ENCODE measurements at regions not wholly inside any gene's neighbourhood (a gene's known extent, or its start where the extent isn't known, plus 50 kb on each side); places are given as distances from the start of the nearest gene placed in this dataset.
"Not testable (repeated sequence)": the region's sequence is repeated elsewhere in the genome, so short reads cannot be mapped to it uniquely, and the experiment has no call there.

GRCh38 chr7:142563470-142563869 is 185.8 kb upstream of the PRSS1 start:
- H3K36me3 ChIP-seq = no peaks in the 10 kb centered on the region
- H3K27me3 ChIP-seq (replicated peaks) = no peaks in the 10 kb centered on the region
- H3K4me3 ChIP-seq = no peak overlapping the region
- H3K4me1 ChIP-seq (replicated peaks) = peaks cover 34% of the 10 kb centered on the region
- no peak for DNase-seq (ENCODE audit: low read depth in 1 of 2, low spot score in 2 of 2)
- no peaks in the 10 kb centered on the region for H3K9me3 ChIP-seq (replicated peaks)
- no peak overlapping the region for H3K27ac ChIP-seq

GRCh38 chr7:142562688-142563087 is 186.6 kb upstream of the PRSS1 start:
- H3K9me3 ChIP-seq (replicated peaks) = 0 out of 2 replicates have a peak, but pooled peaks cover 3% of the 10 kb centered on the region
- H3K36me3 ChIP-seq = no peaks in the 10 kb centered on the region
- H3K4me3 ChIP-seq = no peak overlapping the region
- no peaks in the 10 kb centered on the region for H3K27me3 ChIP-seq (replicated peaks)
- no peak for DNase-seq (ENCODE audit: low read depth in 1 of 2, low spot score in 2 of 2)
- H3K27ac ChIP-seq = no peak overlapping the region
- peaks cover 32% of the 10 kb centered on the region for H3K4me1 ChIP-seq (replicated peaks)

GRCh38 chr7:142561396-142561795 is 187.9 kb upstream of the PRSS1 start:
- H3K9me3 ChIP-seq (replicated peaks); H3K36me3 ChIP-seq; DNase-seq (ENCODE audit: low read depth in 1 of 2, low spot score in 2 of 2); H3K27me3 ChIP-seq (replicated peaks); H3K27ac ChIP-seq; H3K4me3 ChIP-seq: not testable (repeated sequence)
- H3K4me1 ChIP-seq (replicated peaks) = peaks cover 42% of the 10 kb centered on the region

GRCh38 chr7:142560770-142561169 is 188.5 kb upstream of the PRSS1 start:
- not testable (repeated sequence) for H3K27me3 ChIP-seq (replicated peaks); DNase-seq (ENCODE audit: low read depth in 1 of 2, low spot score in 2 of 2); H3K36me3 ChIP-seq; H3K4me3 ChIP-seq; H3K27ac ChIP-seq; H3K9me3 ChIP-seq (replicated peaks)
- peaks cover 48% of the 10 kb centered on the region for H3K4me1 ChIP-seq (replicated peaks)

GRCh38 chr7:142560166-142560565 is 189.1 kb upstream of the PRSS1 start:
- no peak overlapping the region for H3K27ac ChIP-seq
- H3K36me3 ChIP-seq = no peaks in the 10 kb centered on the region
- H3K4me3 ChIP-seq = no peak overlapping the region
- no peaks in the 10 kb centered on the region for H3K27me3 ChIP-seq (replicated peaks)
- 0 out of 2 replicates have a peak, but pooled peaks cover 3% of the 10 kb centered on the region for H3K9me3 ChIP-seq (replicated peaks)
- H3K4me1 ChIP-seq (replicated peaks) = peaks cover 54% of the 10 kb centered on the region
- no peak for DNase-seq (ENCODE audit: low read depth in 1 of 2, low spot score in 2 of 2)

GRCh38 chr7:142557971-142558582 is 191.2 kb upstream of the PRSS1 start:
- H3K27ac ChIP-seq = peak overlapping the region; percentile 64
- 0 out of 2 replicates have a peak, but pooled peaks cover 3% of the 10 kb centered on the region for H3K9me3 ChIP-seq (replicated peaks)
- H3K4me1 ChIP-seq (replicated peaks) = peaks cover 63% of the 10 kb centered on the region
- no peaks in the 10 kb centered on the region for H3K27me3 ChIP-seq (replicated peaks)
- no peaks in the 10 kb centered on the region for H3K36me3 ChIP-seq
- DNase-seq (ENCODE audit: low read depth in 1 of 2, low spot score in 2 of 2) = no peak
- H3K4me3 ChIP-seq = no peak overlapping the region

- DNase-seq (ENCODE audit: low read depth in 1 of 2, low spot score in 2 of 2) = peak; percentile 79 to 93
- H3K4me1 ChIP-seq (replicated peaks) = peaks cover 57% of the 10 kb centered on the region
- H3K9me3 ChIP-seq (replicated peaks) = 0 out of 2 replicates have a peak, but pooled peaks cover 3% of the 10 kb centered on the region
- H3K4me3 ChIP-seq = no peak overlapping the region
- H3K36me3 ChIP-seq = no peaks in the 10 kb centered on the region
- H3K27ac ChIP-seq = peak overlapping the region; percentile 64
- no peaks in the 10 kb centered on the region for H3K27me3 ChIP-seq (replicated peaks)
These were observed 192.5 kb upstream of the PRSS1 start for GRCh38 chr7:142556740-142557139.

- H3K4me1 ChIP-seq (replicated peaks) = peaks cover 53% of the 10 kb centered on the region
- no peaks in the 10 kb centered on the region for H3K36me3 ChIP-seq
- 0 out of 2 replicates have a peak, but pooled peaks cover 3% of the 10 kb centered on the region for H3K9me3 ChIP-seq (replicated peaks)
- peak in 1 of 2 experiments; percentile 36 for DNase-seq (ENCODE audit: low read depth in 1 of 2, low spot score in 2 of 2)
- no peaks in the 10 kb centered on the region for H3K27me3 ChIP-seq (replicated peaks)
- H3K4me3 ChIP-seq = no peak overlapping the region
- H3K27ac ChIP-seq = peak overlapping the region; percentile 24
These were observed 194.4 kb upstream of the PRSS1 start for GRCh38 chr7:142554560-142555532.

- no peaks in the 10 kb centered on the region for H3K36me3 ChIP-seq
- 0 out of 2 replicates have a peak, but pooled peaks cover 3% of the 10 kb centered on the region for H3K9me3 ChIP-seq (replicated peaks)
- no peak overlapping the region for H3K27ac ChIP-seq
- H3K4me1 ChIP-seq (replicated peaks) = peaks cover 51% of the 10 kb centered on the region
- DNase-seq (ENCODE audit: low read depth in 1 of 2, low spot score in 2 of 2) = no peak
- no peak overlapping the region for H3K4me3 ChIP-seq
- H3K27me3 ChIP-seq (replicated peaks) = no peaks in the 10 kb centered on the region
These were observed 196.1 kb upstream of the PRSS1 start for GRCh38 chr7:142553216-142553615.

GRCh38 chr7:142548978-142549377 is 200.3 kb upstream of the PRSS1 start:
- Histone ChIP-seq H3K27me3 (replicated peaks) (no peaks in the 10 kb centered on the region), H3K4me1 (replicated peaks) (peaks cover 9% of the 10 kb centered on the region), H3K4me3 (no peak overlapping the region), H3K9me3 (replicated peaks) (no peaks in the 10 kb centered on the region), H3K36me3 (no peaks in the 10 kb centered on the region), H3K27ac (no peak overlapping the region)
- DNase-seq (ENCODE audit: low read depth in 1 of 2, low spot score in 2 of 2) = no peak

GRCh38 chr7:142546452-142546851 is 202.8 kb upstream of the PRSS1 start:
- no peak overlapping the region for H3K4me3 ChIP-seq
- no peak for DNase-seq (ENCODE audit: low read depth in 1 of 2, low spot score in 2 of 2)
- no peaks in the 10 kb centered on the region for H3K36me3 ChIP-seq
- H3K9me3 ChIP-seq (replicated peaks) = no peaks in the 10 kb centered on the region
- H3K27ac ChIP-seq = no peak overlapping the region
- peaks cover 6% of the 10 kb centered on the region for H3K4me1 ChIP-seq (replicated peaks)
- no peaks in the 10 kb centered on the region for H3K27me3 ChIP-seq (replicated peaks)

- H3K36me3 ChIP-seq = no peaks in the 10 kb centered on the region
- no peak overlapping the region for H3K27ac ChIP-seq
- no peaks in the 10 kb centered on the region for H3K9me3 ChIP-seq (replicated peaks)
- no peaks in the 10 kb centered on the region for H3K27me3 ChIP-seq (replicated peaks)
- no peak overlapping the region for H3K4me3 ChIP-seq
- no peak for DNase-seq (ENCODE audit: low read depth in 1 of 2, low spot score in 2 of 2)
- peaks cover 20% of the 10 kb centered on the region for H3K4me1 ChIP-seq (replicated peaks)
These were observed 206.3 kb upstream of the PRSS1 start for GRCh38 chr7:142542942-142543341.

GRCh38 chr7:142542105-142542504 is 207.2 kb upstream of the PRSS1 start:
- DNase-seq (ENCODE audit: low read depth in 1 of 2, low spot score in 2 of 2) = no peak
- Histone ChIP-seq H3K27ac (no peak overlapping the region), H3K36me3 (no peaks in the 10 kb centered on the region), H3K4me1 (replicated peaks) (peaks cover 20% of the 10 kb centered on the region), H3K27me3 (replicated peaks) (no peaks in the 10 kb centered on the region), H3K9me3 (replicated peaks) (no peaks in the 10 kb centered on the region), H3K4me3 (no peak overlapping the region)

GRCh38 chr7:142540371-142540770 is 208.9 kb upstream of the PRSS1 start:
- Histone ChIP-seq H3K27ac (peak overlapping the region; percentile 33), H3K9me3 (replicated peaks) (no peaks in the 10 kb centered on the region), H3K36me3 (no peaks in the 10 kb centered on the region), H3K4me3 (no peak overlapping the region), H3K27me3 (replicated peaks) (no peaks in the 10 kb centered on the region), H3K4me1 (replicated peaks) (peaks cover 23% of the 10 kb centered on the region)
- DNase-seq (ENCODE audit: low read depth in 1 of 2, low spot score in 2 of 2) = no peak

Data from SJSA1 (cell line).